Nephron progenitor cell (in vitro differentiated cells): ENCODE measurements at regions not wholly inside any gene's neighbourhood (a gene's known extent, or its start where the extent isn't known, plus 50 kb on each side); places are given as distances from the start of the nearest gene placed in this dataset.

Experiments used
- DNase-seq: peaks from one replicate; pipeline ENCODE4 v3.0.0; 2021
- H3K27ac Mint-ChIP-seq: 2 replicates; pipeline ENCODE4 v1.8.0; 2021; ENCODE audit warnings: mild to moderate bottlenecking, moderate library complexity, mixed read lengths
- H3K27me3 Mint-ChIP-seq: 2 replicates; pipeline ENCODE4 v1.8.0; 2021; ENCODE audit warnings: mild to moderate bottlenecking, low read depth, mixed read lengths; ENCODE audit not compliant: poor library complexity
- H3K36me3 Mint-ChIP-seq: 2 replicates; pipeline ENCODE4 v1.8.0; 2021; ENCODE audit warnings: low read depth, mixed read lengths
- H3K4me1 Mint-ChIP-seq: 2 replicates; pipeline ENCODE4 v1.8.0; 2021; ENCODE audit warnings: mixed read lengths
- H3K4me3 Mint-ChIP-seq: 2 replicates; pipeline ENCODE4 v1.8.0; 2021; ENCODE audit warnings: mild to moderate bottlenecking, moderate library complexity, mixed read lengths
- H3K9me3 Mint-ChIP-seq: 2 replicates; pipeline ENCODE4 v1.8.0; 2021; ENCODE audit warnings: mild to moderate bottlenecking, moderate library complexity, mixed read lengths
- CTCF ChIP-seq: fragments of 200-600 bp; sonication (generic); IDR thresholded peaks from 2 replicates; pipeline ENCODE4 v1.5.0; 2021; ENCODE audit warnings: antibody characterized with exemption

GRCh38 chr5:3828761-3829160 is 233.1 kb downstream of the IRX1 start:
- no peak for TF ChIP-seq CTCF
- Mint-ChIP-seq H3K27ac (no peak overlapping the region), H3K27me3 (peaks cover 5% of the 10 kb centered on the region), H3K4me3 (no peak overlapping the region), H3K9me3 (no peaks in the 10 kb centered on the region), H3K36me3 (no peaks in the 10 kb centered on the region), H3K4me1 (no peaks in the 10 kb centered on the region)
- no peak for DNase-seq

DNA sequence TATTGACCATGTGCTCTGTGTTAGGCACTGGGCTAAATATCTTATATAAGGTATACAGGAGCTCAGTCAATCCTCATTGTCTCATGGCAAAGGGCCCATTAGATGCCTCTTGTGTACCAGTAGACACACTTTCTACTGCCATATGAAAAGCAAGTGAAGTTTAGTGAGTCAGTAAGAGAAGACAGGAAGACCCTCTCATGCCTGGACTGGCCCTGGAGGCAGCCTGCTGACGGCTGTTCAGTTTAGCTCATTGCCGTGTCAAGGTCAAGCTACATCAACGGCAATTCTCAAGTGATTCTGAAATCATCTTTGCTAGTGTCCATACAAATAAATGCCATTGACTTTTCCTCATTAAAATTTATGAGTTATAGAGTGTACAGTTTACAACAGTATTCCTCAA is 237.9 kb downstream of the IRX1 start:
- Mint-ChIP-seq H3K27ac (no peak overlapping the region), H3K4me3 (no peak overlapping the region), H3K9me3 (no peaks in the 10 kb centered on the region), H3K36me3 (no peaks in the 10 kb centered on the region), H3K27me3 (no peaks in the 10 kb centered on the region), H3K4me1 (peaks cover 27% of the 10 kb centered on the region)
- TF ChIP-seq CTCF, result no peak
- DNase-seq, result no peak

DNA sequence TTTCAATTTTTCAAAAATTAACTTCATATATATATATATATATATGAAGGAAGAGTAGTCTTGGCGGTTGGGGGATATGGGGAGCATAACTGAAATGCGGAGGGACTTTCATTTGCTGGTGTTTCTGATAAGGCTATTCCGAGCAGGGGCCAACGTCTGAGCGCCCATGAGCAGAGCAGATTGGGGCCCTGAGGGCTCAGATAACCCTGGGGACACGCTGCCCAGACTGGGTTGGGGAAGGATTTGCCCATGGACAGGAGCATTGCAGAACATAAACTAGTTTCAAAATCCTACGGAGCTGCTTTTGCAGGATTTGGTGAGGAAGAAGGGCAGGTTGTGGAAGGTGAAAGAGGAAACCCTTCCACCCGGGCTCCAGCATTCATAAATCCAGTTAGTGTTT is 240.2 kb downstream of the IRX1 start:
- H3K9me3 Mint-ChIP-seq, result no peaks in the 10 kb centered on the region
- no peak for TF ChIP-seq CTCF
- no peak for DNase-seq
- peaks cover 36% of the 10 kb centered on the region for H3K4me1 Mint-ChIP-seq
- H3K4me3 Mint-ChIP-seq, result no peak overlapping the region
- H3K27me3 Mint-ChIP-seq, result no peaks in the 10 kb centered on the region
- H3K27ac Mint-ChIP-seq, result no peak overlapping the region
- H3K36me3 Mint-ChIP-seq, result no peaks in the 10 kb centered on the region

GRCh38 chr5:3836528-3836927 is 240.9 kb downstream of the IRX1 start:
- no peaks in the 10 kb centered on the region for H3K36me3 Mint-ChIP-seq
- H3K27me3 Mint-ChIP-seq, result no peaks in the 10 kb centered on the region
- H3K27ac Mint-ChIP-seq, result no peak overlapping the region
- no peak for TF ChIP-seq CTCF
- H3K4me1 Mint-ChIP-seq, result peaks cover 42% of the 10 kb centered on the region
- no peak overlapping the region for H3K4me3 Mint-ChIP-seq
- no peak for DNase-seq
- no peaks in the 10 kb centered on the region for H3K9me3 Mint-ChIP-seq

DNA sequence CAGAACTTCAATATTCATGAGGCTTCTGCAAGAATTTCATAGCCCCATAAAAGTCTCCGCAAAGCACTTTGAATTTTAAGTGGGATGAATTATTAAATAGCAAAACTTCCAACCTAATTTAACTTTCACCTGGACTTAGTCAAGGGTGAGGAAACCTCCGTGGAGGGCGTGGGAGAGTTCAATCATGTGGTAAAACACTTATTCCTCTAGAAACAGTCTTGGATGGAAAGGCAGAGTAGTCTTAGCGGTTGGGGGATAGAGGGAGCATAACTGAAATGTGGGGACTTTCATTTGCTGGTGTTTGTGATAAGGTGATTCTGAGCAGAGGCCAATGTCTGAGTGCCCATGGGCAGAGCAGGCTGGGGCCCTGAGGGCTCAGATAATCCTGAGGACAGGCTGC is 241.9 kb downstream of the IRX1 start:
- DNase-seq, result no peak
- Mint-ChIP-seq H3K9me3 (no peaks in the 10 kb centered on the region), H3K27me3 (no peaks in the 10 kb centered on the region)

More for the DNA sequence above, 241.9 kb downstream of the IRX1 start:
- Mint-ChIP-seq H3K27ac (peak overlapping the region; percentile 94), H3K4me3 (no peak overlapping the region), H3K4me1 (peaks cover 47% of the 10 kb centered on the region), H3K36me3 (no peaks in the 10 kb centered on the region)
- no peak for TF ChIP-seq CTCF
